ENCODE measurements at regions not wholly inside any gene's neighbourhood (a gene's known extent, or its start where the extent isn't known, plus 50 kb on each side); places are given as distances from the start of the nearest gene placed in this dataset.
"Not testable (repeated sequence)": the region's sequence is repeated elsewhere in the genome, so short reads cannot be mapped to it uniquely, and the experiment has no call there.

DNA sequence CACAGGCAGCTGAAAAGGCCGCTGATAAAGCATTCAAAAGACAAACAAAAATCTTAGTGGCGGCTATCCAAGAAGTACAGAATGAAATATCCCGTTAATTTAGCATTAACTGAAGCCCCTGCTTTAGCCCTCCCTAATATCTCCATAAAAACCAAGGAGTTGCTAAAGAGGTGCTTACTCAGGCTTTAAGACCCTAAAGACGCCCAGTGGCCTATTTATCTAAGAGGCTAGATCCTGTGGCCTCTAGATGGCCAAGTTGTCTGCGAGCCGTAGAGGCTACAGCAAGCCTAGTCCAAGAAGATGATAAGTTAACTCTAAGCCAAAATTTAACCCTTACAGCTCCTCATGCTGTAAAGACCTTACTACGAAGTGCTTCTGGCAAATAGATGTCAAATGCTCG lies 133.4 kb upstream of the ROPN1B start:
- not testable (repeated sequence) for TF ChIP-seq POLR2A (IDR thresholded peaks at IDR 0.05; ENCODE audit: low read length); GATA1 (IDR thresholded peaks at IDR 0.05; ENCODE audit: low read depth, low read length)
